ENCODE measurements at regions not wholly inside any gene's neighbourhood (a gene's known extent, or its start where the extent isn't known, plus 50 kb on each side); places are given as distances from the start of the nearest gene placed in this dataset.

- Histone ChIP-seq H3K4me3 (no peak overlapping the region), H3K27me3 (no peaks in the 10 kb centered on the region), H3K9me3 (no peaks in the 10 kb centered on the region), H3K27ac (no peak overlapping the region), H3K36me3 (no peaks in the 10 kb centered on the region), H3K4me1 (no peaks in the 10 kb centered on the region)
- no peak for DNase-seq (ENCODE audit: extremely low spot score in 2 of 2)
- intact Hi-C loops (cut with DNase I) = no loop called here
- no peak for TF ChIP-seq POLR2A (IDR thresholded peaks at IDR 0.05)
Observed at GRCh38 chr18:53649621-53650020, 574.8 kb downstream of the MBD2 start.

DNA sequence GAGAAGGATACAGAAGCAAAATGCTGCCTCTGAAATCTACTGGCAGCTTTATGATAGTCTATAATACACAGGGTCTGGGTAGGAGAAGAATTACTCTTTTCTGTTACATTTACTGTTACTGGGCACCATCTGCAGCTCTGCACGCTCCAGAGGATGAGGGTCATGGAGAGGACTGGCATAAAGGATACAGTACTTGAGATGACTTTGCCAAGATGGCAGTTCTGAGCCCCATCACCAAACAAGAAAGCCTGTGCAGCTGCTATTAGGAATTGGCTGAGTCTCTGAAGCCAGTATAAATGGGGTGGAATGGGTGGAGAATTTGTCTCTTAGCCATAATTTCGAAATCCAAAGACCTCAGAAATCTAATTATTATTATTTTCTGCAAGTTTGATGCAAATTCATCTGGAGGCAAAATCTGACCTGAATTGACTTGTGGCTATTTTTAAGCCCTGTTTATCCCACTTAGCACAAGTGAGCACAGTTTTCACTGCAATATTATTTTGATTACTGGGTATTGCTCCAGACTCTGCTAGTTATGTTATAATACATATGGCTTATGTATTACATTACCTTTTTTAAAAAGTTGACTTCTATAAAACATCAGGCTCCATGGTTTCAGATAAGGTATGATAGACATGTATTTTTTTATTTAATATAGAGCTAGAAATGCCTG lies 579.5 kb downstream of the MBD2 start:
- no peak for DNase-seq (ENCODE audit: extremely low spot score in 2 of 2)
- H3K27me3 ChIP-seq = no peaks in the 10 kb centered on the region
- no peak overlapping the region for H3K27ac ChIP-seq
- H3K4me3 ChIP-seq = no peak overlapping the region
- intact Hi-C loops (cut with DNase I) = no loop called here
- no peaks in the 10 kb centered on the region for H3K36me3 ChIP-seq
- H3K9me3 ChIP-seq = no peaks in the 10 kb centered on the region
- TF ChIP-seq POLR2AphosphoS5 (IDR thresholded peaks at IDR 0.05; ENCODE audit: insufficient read depth in 1 of 2, low read depth in 1 of 2) (no peak), POLR2A (IDR thresholded peaks at IDR 0.05) (no peak)
- TF ChIP-seq, protein P1, sequence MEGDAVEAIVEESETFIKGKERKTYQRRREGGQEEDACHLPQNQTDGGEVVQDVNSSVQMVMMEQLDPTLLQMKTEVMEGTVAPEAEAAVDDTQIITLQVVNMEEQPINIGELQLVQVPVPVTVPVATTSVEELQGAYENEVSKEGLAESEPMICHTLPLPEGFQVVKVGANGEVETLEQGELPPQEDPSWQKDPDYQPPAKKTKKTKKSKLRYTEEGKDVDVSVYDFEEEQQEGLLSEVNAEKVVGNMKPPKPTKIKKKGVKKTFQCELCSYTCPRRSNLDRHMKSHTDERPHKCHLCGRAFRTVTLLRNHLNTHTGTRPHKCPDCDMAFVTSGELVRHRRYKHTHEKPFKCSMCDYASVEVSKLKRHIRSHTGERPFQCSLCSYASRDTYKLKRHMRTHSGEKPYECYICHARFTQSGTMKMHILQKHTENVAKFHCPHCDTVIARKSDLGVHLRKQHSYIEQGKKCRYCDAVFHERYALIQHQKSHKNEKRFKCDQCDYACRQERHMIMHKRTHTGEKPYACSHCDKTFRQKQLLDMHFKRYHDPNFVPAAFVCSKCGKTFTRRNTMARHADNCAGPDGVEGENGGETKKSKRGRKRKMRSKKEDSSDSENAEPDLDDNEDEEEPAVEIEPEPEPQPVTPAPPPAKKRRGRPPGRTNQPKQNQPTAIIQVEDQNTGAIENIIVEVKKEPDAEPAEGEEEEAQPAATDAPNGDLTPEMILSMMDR (IDR thresholded peaks at IDR 0.05) = no peak
- no peaks in the 10 kb centered on the region for H3K4me1 ChIP-seq

DNA sequence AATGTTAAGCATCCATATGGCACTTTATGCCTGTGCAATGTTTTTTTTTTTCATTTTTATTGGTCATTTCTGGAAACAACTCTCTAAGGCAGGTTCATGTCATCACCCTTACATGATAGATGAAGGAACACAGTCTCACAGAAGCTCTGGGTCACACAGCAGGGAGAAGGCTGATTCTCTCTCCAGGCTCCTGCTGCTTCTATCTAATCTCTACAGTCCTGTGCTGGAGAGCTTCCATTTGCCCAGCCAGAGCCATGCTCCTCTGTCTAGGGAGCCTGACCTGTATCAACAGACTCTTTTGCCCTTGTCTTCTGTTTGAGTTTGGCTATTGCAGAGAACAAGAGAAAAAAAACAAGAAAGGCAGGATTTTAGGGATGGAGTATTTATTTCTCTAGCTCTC lies 584.8 kb downstream of the MBD2 start:
- Histone ChIP-seq H3K27ac (no peak overlapping the region), H3K4me3 (no peak overlapping the region), H3K36me3 (no peaks in the 10 kb centered on the region), H3K27me3 (no peaks in the 10 kb centered on the region), H3K9me3 (no peaks in the 10 kb centered on the region), H3K4me1 (no peaks in the 10 kb centered on the region)
- intact Hi-C loops (cut with DNase I) = no loop called here
- no peak for DNase-seq (ENCODE audit: extremely low spot score in 2 of 2)
- TF ChIP-seq POLR2A (IDR thresholded peaks at IDR 0.05) = no peak
- TF ChIP-seq, protein P1 (IDR thresholded peaks at IDR 0.05) = no peak
- TF ChIP-seq POLR2AphosphoS5 (IDR thresholded peaks at IDR 0.05; ENCODE audit: insufficient read depth in 1 of 2, low read depth in 1 of 2) = no peak

DNA sequence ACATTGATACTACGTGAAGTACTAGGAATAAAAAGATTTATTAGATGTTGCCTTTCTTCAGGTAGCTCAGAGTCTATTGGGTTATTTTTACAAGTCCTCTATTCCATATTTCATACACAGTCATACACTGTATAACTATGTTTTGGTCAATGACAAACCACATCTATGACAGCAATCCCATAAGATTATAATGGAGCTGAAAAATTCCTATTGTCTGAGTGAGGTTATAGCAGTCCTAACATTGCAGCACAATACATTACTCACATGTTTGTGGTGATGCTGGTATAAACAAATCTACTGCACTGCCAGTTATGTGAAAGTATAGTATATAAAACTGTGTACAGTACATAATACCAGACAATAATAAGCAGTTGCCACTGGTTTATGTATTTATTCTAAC lies 595.1 kb downstream of the MBD2 start:
- Histone ChIP-seq H3K27ac (no peak overlapping the region), H3K9me3 (no peaks in the 10 kb centered on the region), H3K27me3 (no peaks in the 10 kb centered on the region), H3K36me3 (no peaks in the 10 kb centered on the region), H3K4me3 (no peak overlapping the region), H3K4me1 (no peaks in the 10 kb centered on the region)
- intact Hi-C loops (cut with DNase I) = no loop called here
- TF ChIP-seq POLR2AphosphoS5 (IDR thresholded peaks at IDR 0.05; ENCODE audit: insufficient read depth in 1 of 2, low read depth in 1 of 2) = no peak
- TF ChIP-seq POLR2A (IDR thresholded peaks at IDR 0.05) = no peak
- TF ChIP-seq, protein P1 (IDR thresholded peaks at IDR 0.05) = no peak
- DNase-seq (ENCODE audit: extremely low spot score in 2 of 2) = no peak

GRCh38 chr18:53625997-53626599 lies 598.4 kb downstream of the MBD2 start:
- Histone ChIP-seq H3K4me1 (no peaks in the 10 kb centered on the region), H3K27me3 (no peaks in the 10 kb centered on the region), H3K4me3 (no peak overlapping the region), H3K36me3 (no peaks in the 10 kb centered on the region), H3K27ac (no peak overlapping the region), H3K9me3 (no peaks in the 10 kb centered on the region)
- DNase-seq (ENCODE audit: extremely low spot score in 2 of 2) = no peak
- no peak for TF ChIP-seq POLR2AphosphoS5 (IDR thresholded peaks at IDR 0.05; ENCODE audit: insufficient read depth in 1 of 2, low read depth in 1 of 2)
- TF ChIP-seq, protein P1 (IDR thresholded peaks at IDR 0.05) = no peak
- TF ChIP-seq POLR2A (IDR thresholded peaks at IDR 0.05) = no peak
- intact Hi-C loops (cut with DNase I) = no loop called here
